Activated T-helper 17 cell treated with anti-CD3 and anti-CD28 coated beads, Interleukin-2, amount 50 U/mL, for 72 hours (primary cell): ENCODE measurements at regions not wholly inside any gene's neighbourhood (a gene's known extent, or its start where the extent isn't known, plus 50 kb on each side); places are given as distances from the start of the nearest gene placed in this dataset.

ENCODE experiments used
- ATAC-seq: fragments of 150-1000 bp; cut with Tn5 transposase; replicated peaks from 2 replicates; pipeline ENCODE4 v1.10.0; 2021; ENCODE audit warnings: mild to moderate bottlenecking, moderate library complexity
- H3K27ac Mint-ChIP-seq: one replicate; pipeline ENCODE4 v1.8.0; 2022; ENCODE audit warnings: mixed read lengths
- H3K27me3 Mint-ChIP-seq: one replicate; pipeline ENCODE4 v1.8.0; 2022; ENCODE audit warnings: mixed read lengths
- H3K36me3 Mint-ChIP-seq: one replicate; pipeline ENCODE4 v1.8.0; 2022; ENCODE audit warnings: low read depth, mild to moderate bottlenecking, mixed read lengths
- H3K4me1 Mint-ChIP-seq: one replicate; pipeline ENCODE4 v1.8.0; 2022; ENCODE audit warnings: mixed read lengths
- H3K4me3 Mint-ChIP-seq: one replicate; pipeline ENCODE4 v1.8.0; 2022; ENCODE audit warnings: mild to moderate bottlenecking, mixed read lengths
- H3K9me3 Mint-ChIP-seq: one replicate; pipeline ENCODE4 v1.8.0; 2022; ENCODE audit warnings: mixed read lengths

- H3K36me3 Mint-ChIP-seq: no peaks in the 10 kb centered on the region
- H3K4me1 Mint-ChIP-seq: peaks cover 4% of the 10 kb centered on the region
- H3K4me3 Mint-ChIP-seq: no peak overlapping the region
- no peak for ATAC-seq
- no peaks in the 10 kb centered on the region for H3K27me3 Mint-ChIP-seq
- no peak overlapping the region for H3K27ac Mint-ChIP-seq
- no peaks in the 10 kb centered on the region for H3K9me3 Mint-ChIP-seq
These were observed 110.1 kb upstream of the ATP1A1 start for GRCh38 chr1:116262995-116263385.

- Mint-ChIP-seq H3K4me1 (peaks cover 11% of the 10 kb centered on the region), H3K4me3 (no peak overlapping the region), H3K9me3 (peaks cover 6% of the 10 kb centered on the region), H3K36me3 (no peaks in the 10 kb centered on the region), H3K27me3 (no peaks in the 10 kb centered on the region), H3K27ac (no peak overlapping the region)
- ATAC-seq: no peak
These were observed 106.8 kb upstream of the ATP1A1 start for GRCh38 chr1:116265931-116266863.

GRCh38 chr1:116266864-116267212, 106.2 kb upstream of the ATP1A1 start:
- H3K9me3 Mint-ChIP-seq: peaks cover 6% of the 10 kb centered on the region
- ATAC-seq: no peak

GRCh38 chr1:116268211-116268610, 104.8 kb upstream of the ATP1A1 start:
- Mint-ChIP-seq H3K27me3 (no peaks in the 10 kb centered on the region), H3K4me3 (no peak overlapping the region), H3K27ac (peak overlapping the region; percentile 50), H3K36me3 (no peaks in the 10 kb centered on the region), H3K9me3 (peaks cover 6% of the 10 kb centered on the region), H3K4me1 (peaks cover 11% of the 10 kb centered on the region)
- peak; percentile 12 for ATAC-seq

More at GRCh38 chr1:116266864-116267212, 106.2 kb upstream of the ATP1A1 start:
- no peak overlapping the region for H3K27ac Mint-ChIP-seq
- no peak overlapping the region for H3K4me3 Mint-ChIP-seq
- no peaks in the 10 kb centered on the region for H3K27me3 Mint-ChIP-seq
- H3K4me1 Mint-ChIP-seq: peaks cover 11% of the 10 kb centered on the region
- no peaks in the 10 kb centered on the region for H3K36me3 Mint-ChIP-seq

GRCh38 chr1:116270316-116271057, 102.6 kb upstream of the ATP1A1 start:
- Mint-ChIP-seq H3K4me3 (no peak overlapping the region), H3K27me3 (no peaks in the 10 kb centered on the region), H3K4me1 (peaks cover 11% of the 10 kb centered on the region), H3K36me3 (no peaks in the 10 kb centered on the region), H3K9me3 (peaks cover 6% of the 10 kb centered on the region), H3K27ac (no peak overlapping the region)
- no peak for ATAC-seq

GRCh38 chr1:116273042-116273783, 99.8 kb upstream of the ATP1A1 start:
- H3K9me3 Mint-ChIP-seq: peaks cover 6% of the 10 kb centered on the region
- peaks cover 7% of the 10 kb centered on the region for H3K4me1 Mint-ChIP-seq
- no peak for ATAC-seq
- no peak overlapping the region for H3K4me3 Mint-ChIP-seq
- no peaks in the 10 kb centered on the region for H3K36me3 Mint-ChIP-seq
- no peak overlapping the region for H3K27ac Mint-ChIP-seq
- H3K27me3 Mint-ChIP-seq: no peaks in the 10 kb centered on the region

- no peaks in the 10 kb centered on the region for H3K36me3 Mint-ChIP-seq
- no peaks in the 10 kb centered on the region for H3K9me3 Mint-ChIP-seq
- ATAC-seq: no peak
- H3K27me3 Mint-ChIP-seq: no peaks in the 10 kb centered on the region
- no peak overlapping the region for H3K27ac Mint-ChIP-seq
- H3K4me3 Mint-ChIP-seq: no peak overlapping the region
- no peaks in the 10 kb centered on the region for H3K4me1 Mint-ChIP-seq
These were observed 96.5 kb upstream of the ATP1A1 start for GRCh38 chr1:116276532-116276931.

GRCh38 chr1:116277840-116278540, 95.1 kb upstream of the ATP1A1 start:
- ATAC-seq: no peak
- Mint-ChIP-seq H3K27me3 (no peaks in the 10 kb centered on the region), H3K4me1 (no peaks in the 10 kb centered on the region), H3K36me3 (no peaks in the 10 kb centered on the region), H3K4me3 (no peak overlapping the region), H3K27ac (no peak overlapping the region), H3K9me3 (no peaks in the 10 kb centered on the region)

- Mint-ChIP-seq H3K36me3 (no peaks in the 10 kb centered on the region), H3K4me1 (no peaks in the 10 kb centered on the region), H3K27ac (no peak overlapping the region), H3K27me3 (no peaks in the 10 kb centered on the region), H3K4me3 (no peak overlapping the region), H3K9me3 (no peaks in the 10 kb centered on the region)
- no peak for ATAC-seq
These were observed 94.5 kb upstream of the ATP1A1 start for GRCh38 chr1:116278541-116278866.

- Mint-ChIP-seq H3K4me1 (no peaks in the 10 kb centered on the region), H3K27ac (no peak overlapping the region), H3K36me3 (no peaks in the 10 kb centered on the region), H3K27me3 (no peaks in the 10 kb centered on the region), H3K4me3 (no peak overlapping the region), H3K9me3 (no peaks in the 10 kb centered on the region)
- no peak for ATAC-seq
These were observed 93.3 kb upstream of the ATP1A1 start for GRCh38 chr1:116279715-116280114.

GRCh38 chr1:116284819-116285390, 88.1 kb upstream of the ATP1A1 start:
- H3K27me3 Mint-ChIP-seq: peaks cover 6% of the 10 kb centered on the region
- H3K36me3 Mint-ChIP-seq: no peaks in the 10 kb centered on the region
- ATAC-seq: no peak

GRCh38 chr1:116286541-116286971, 86.5 kb upstream of the ATP1A1 start:
- no peaks in the 10 kb centered on the region for H3K36me3 Mint-ChIP-seq
- H3K9me3 Mint-ChIP-seq: no peaks in the 10 kb centered on the region
- peaks cover 4% of the 10 kb centered on the region for H3K4me1 Mint-ChIP-seq
- no peak for ATAC-seq
- H3K27ac Mint-ChIP-seq: no peak overlapping the region
- H3K27me3 Mint-ChIP-seq: peaks cover 6% of the 10 kb centered on the region
- no peak overlapping the region for H3K4me3 Mint-ChIP-seq

More at GRCh38 chr1:116284819-116285390, 88.1 kb upstream of the ATP1A1 start:
- no peaks in the 10 kb centered on the region for H3K4me1 Mint-ChIP-seq
- no peaks in the 10 kb centered on the region for H3K9me3 Mint-ChIP-seq
- no peak overlapping the region for H3K27ac Mint-ChIP-seq
- H3K4me3 Mint-ChIP-seq: no peak overlapping the region

GRCh38 chr1:116287341-116288200, 85.5 kb upstream of the ATP1A1 start:
- H3K4me1 Mint-ChIP-seq: peaks cover 4% of the 10 kb centered on the region
- no peak overlapping the region for H3K4me3 Mint-ChIP-seq
- H3K27me3 Mint-ChIP-seq: peaks cover 6% of the 10 kb centered on the region
- H3K27ac Mint-ChIP-seq: no peak overlapping the region
- ATAC-seq: no peak
- no peaks in the 10 kb centered on the region for H3K9me3 Mint-ChIP-seq
- H3K36me3 Mint-ChIP-seq: no peaks in the 10 kb centered on the region
